AG10803 (cell line): ENCODE measurements at regions not wholly inside any gene's neighbourhood (a gene's known extent, or its start where the extent isn't known, plus 50 kb on each side); places are given as distances from the start of the nearest gene placed in this dataset.

Experiments
- DNase-seq: peaks from one replicate; pipeline ENCODE4 v3.0.0; 2010; ENCODE audit warnings: low read depth
- H3K4me3 ChIP-seq: 2 replicates; pipeline ENCODE4 v1.5.1; 2011; ENCODE audit warnings: mild to moderate bottlenecking, low read length, control low read depth
- TF ChIP-seq, protein P1 (sequence below): conservative IDR thresholded peaks from 2 replicates; pipeline ENCODE4 v1.5.1; 2011; ENCODE audit warnings: mild to moderate bottlenecking, low read length, control low read depth, inconsistent platforms

GRCh38 chr7:46534664-46535588, 613.9 kb upstream of the IGFBP3 start:
- DNase-seq = peak; percentile 36
- TF ChIP-seq, protein P1, sequence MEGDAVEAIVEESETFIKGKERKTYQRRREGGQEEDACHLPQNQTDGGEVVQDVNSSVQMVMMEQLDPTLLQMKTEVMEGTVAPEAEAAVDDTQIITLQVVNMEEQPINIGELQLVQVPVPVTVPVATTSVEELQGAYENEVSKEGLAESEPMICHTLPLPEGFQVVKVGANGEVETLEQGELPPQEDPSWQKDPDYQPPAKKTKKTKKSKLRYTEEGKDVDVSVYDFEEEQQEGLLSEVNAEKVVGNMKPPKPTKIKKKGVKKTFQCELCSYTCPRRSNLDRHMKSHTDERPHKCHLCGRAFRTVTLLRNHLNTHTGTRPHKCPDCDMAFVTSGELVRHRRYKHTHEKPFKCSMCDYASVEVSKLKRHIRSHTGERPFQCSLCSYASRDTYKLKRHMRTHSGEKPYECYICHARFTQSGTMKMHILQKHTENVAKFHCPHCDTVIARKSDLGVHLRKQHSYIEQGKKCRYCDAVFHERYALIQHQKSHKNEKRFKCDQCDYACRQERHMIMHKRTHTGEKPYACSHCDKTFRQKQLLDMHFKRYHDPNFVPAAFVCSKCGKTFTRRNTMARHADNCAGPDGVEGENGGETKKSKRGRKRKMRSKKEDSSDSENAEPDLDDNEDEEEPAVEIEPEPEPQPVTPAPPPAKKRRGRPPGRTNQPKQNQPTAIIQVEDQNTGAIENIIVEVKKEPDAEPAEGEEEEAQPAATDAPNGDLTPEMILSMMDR = no peak

DNA sequence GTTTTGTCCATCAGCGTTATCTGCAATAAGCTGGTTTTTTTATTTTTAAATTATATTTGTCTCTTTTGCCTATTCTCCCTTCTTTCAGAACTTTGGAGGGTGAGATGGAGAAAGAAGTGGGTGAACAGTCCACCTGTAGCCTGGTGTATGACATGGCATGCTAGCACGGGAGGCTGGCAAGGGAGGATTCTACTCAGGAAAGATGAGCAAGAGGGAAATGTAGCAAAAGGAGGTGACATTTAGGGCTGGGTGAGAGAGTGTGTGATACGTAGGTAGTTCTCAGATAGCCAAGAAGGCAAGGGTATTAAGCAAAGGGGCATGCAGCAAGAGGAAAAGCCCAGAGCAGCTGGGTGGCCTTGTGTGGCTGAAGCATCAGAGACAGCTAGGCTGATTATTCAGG, 612.9 kb upstream of the IGFBP3 start:
- H3K4me3 ChIP-seq = no peak overlapping the region
- DNase-seq = no peak
- TF ChIP-seq, protein P1 = no peak

More at GRCh38 chr7:46534664-46535588, 613.9 kb upstream of the IGFBP3 start:
- no peak overlapping the region for H3K4me3 ChIP-seq

DNA sequence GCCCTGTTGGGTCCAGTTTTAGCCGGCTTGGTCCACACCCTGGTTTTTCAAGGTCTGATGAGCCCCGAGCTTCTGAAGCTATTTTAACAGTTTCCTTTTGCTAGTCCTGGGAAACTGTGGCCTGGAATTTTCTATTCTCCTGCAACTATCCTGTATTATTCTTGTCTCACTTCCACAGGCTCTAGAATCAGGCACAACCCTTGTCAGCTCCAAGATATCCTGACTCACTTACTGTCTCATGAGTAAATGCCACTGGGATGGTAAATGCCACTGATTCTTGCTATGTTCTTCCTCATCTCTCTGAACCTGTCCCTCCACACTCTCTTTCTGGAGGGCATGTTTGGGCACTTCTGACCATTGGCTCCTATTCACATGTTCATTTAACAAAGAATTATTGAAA, 611.5 kb upstream of the IGFBP3 start:
- TF ChIP-seq, protein P1 = no peak
- no peak for DNase-seq
- H3K4me3 ChIP-seq = no peak overlapping the region

DNA sequence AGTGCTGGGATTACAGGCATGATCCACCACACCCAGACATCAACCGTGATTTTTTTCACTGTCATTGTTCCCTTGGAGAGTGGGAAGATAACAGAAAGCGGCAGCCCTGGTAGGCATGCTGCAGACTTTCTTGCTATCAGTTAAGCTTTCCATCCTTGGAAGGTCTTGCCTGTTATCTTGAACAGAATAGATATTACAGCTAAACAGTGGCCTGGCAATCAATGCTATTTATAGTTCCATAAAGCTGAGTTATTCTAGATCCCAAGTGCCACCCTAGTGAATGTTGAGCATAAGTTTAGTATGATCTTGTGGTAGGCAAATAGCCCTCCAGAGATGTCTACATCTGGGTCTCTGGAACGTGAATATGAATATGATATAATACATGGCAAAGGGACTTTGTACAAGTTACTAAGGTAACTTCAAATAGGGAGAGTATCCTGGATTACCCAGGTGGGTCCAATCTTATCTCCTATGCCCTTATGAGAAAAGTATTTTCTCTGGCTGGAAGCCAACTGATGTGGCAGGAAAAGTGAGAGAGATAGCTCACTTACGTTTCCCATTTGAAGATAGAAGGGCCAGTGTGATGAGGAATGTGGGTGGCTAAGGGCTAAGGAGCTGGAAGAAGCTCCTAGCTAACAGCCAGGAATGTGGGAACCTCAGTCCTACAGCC, 609.1 kb upstream of the IGFBP3 start:
- DNase-seq = no peak
- H3K4me3 ChIP-seq = no peak overlapping the region
- TF ChIP-seq, protein P1 = no peak

- H3K4me3 ChIP-seq = no peak overlapping the region
- TF ChIP-seq, protein P1 = no peak
- DNase-seq = no peak
Measured at GRCh38 chr7:46527360-46527759, 606.3 kb upstream of the IGFBP3 start.

GRCh38 chr7:46525876-46526275, 604.8 kb upstream of the IGFBP3 start:
- H3K4me3 ChIP-seq = no peak overlapping the region
- no peak for DNase-seq

More at GRCh38 chr7:46525876-46526275, 604.8 kb upstream of the IGFBP3 start:
- TF ChIP-seq, protein P1 = no peak
